Heart right ventricle (tissue), 16 donors: ENCODE measurements at regions not wholly inside any gene's neighbourhood (a gene's known extent, or its start where the extent isn't known, plus 50 kb on each side); places are given as distances from the start of the nearest gene placed in this dataset.

Experiments used
- ATAC-seq, 8 donors: fragments of 200-7000 bp; cut with Tn5 transposase; one replicate each; pipeline ENCODE4 v1.9.1; 2020; ENCODE audit warnings: mild to moderate bottlenecking in 8 of 8, moderate library complexity in 8 of 8, moderate number of reproducible peaks in 1 of 8
- DNase-seq, 2 donors: peaks; one replicate each; pipeline ENCODE4 v3.0.0-alpha.2; 2020
- H3K27ac ChIP-seq, 10 donors: fragments of 200-600 bp; sonication (generic) in 2 of 10; one replicate each; pipeline versions ENCODE4 v1.5.0 to v1.8.0; 2020 to 2022; ENCODE audit warnings: mild to moderate bottlenecking in 3 of 10
- H3K27me3 ChIP-seq, 7 donors: fragments of 200-600 bp; one replicate each; pipeline ENCODE4 v1.8.0; 2021 to 2022; ENCODE audit warnings: mild to moderate bottlenecking in 2 of 7
- H3K36me3 ChIP-seq, 9 donors: fragments of 200-600 bp; sonication (generic) in 1 of 9; one replicate each; pipeline versions ENCODE4 v1.5.0 to v1.8.0; 2020 to 2022; ENCODE audit warnings: mild to moderate bottlenecking in 2 of 9
- H3K4me1 ChIP-seq, 9 donors: fragments of 200-600 bp; sonication (generic) in 1 of 9; one replicate each; pipeline versions ENCODE4 v1.5.0 to v1.8.0; 2020 to 2022; ENCODE audit warnings: mild to moderate bottlenecking in 4 of 9
- H3K4me3 ChIP-seq, 10 donors: fragments of 200-600 bp; sonication (generic) in 2 of 10; one replicate each; pipeline versions ENCODE4 v1.5.0 to v1.8.0; 2020 to 2022; ENCODE audit warnings: mild to moderate bottlenecking in 7 of 10, moderate library complexity in 2 of 10
- H3K9me3 ChIP-seq, 11 donors: fragments of 200-600 bp in 10 of 11; sonication (generic) in 2 of 11; one replicate each; pipeline versions ENCODE4 v1.5.0 to v1.8.0; 2013 to 2022; ENCODE audit warnings: mild to moderate bottlenecking in 2 of 11, control low read depth in 1 of 11, moderate library complexity in 1 of 11
- WGBS, 2 donors: extraction: QIAGEN DNeasy Blood & Tissue Kit; methylation state at CpG; one replicate each; pipeline ENCODE4 v1.1.7; 2013; ENCODE audit warnings: inconsistent platforms in 1 of 2; 5-methylcytosine and 5-hydroxymethylcytosine counted together
- intact Hi-C, 10 donors: fragments of 100-400 bp; cut with DNase I; formaldehyde crosslinking; loops; one replicate each; pipeline versions ENCODE4 v1.11.1 to v1.14.2; 2022
- TF ChIP-seq, protein P1 (sequence below), 9 donors: fragments of 200-600 bp; sonication (generic) in 2 of 9; IDR thresholded peaks; one replicate each; pipeline versions ENCODE4 v1.5.0 to v1.8.0; 2021 to 2022; ENCODE audit warnings: antibody characterized with exemption in 9 of 9, mild to moderate bottlenecking in 5 of 9, moderate library complexity in 1 of 9
- donor health status: Arrhythmogenic right ventricular cardiomyopathy.
- donor health status: ischemic (EF 13 %, LVEDD 7.1; RV severe dilation, severe dysfunction).
- donor health status: healthy with polysubstance abuse.
- donor health status: DM: no; HTN: yes; CAD: no.
- donor health status: DM: no; HTN: no; CAD: no.
- donor health status: ischemic (EF 25% LVEDD 6.9; RV normal size, moderate dysfunction).
- donor health status: ischemic (EF 25% LVEDD 5.7; RV mildly dilated, moderate dysfunction).
- donor health status: healthy.
- donor health status: DM: yes; HTN: yes; CAD: no.
- donor health status: Ischemic cardiomyopathy.
- donor health status: ischemic (EF 35%, LVEDD 5.7; RV mildly dilated, moderate dysfunction).
- donor health status: nonischemic (EF 11% LVEDD 7.7; RV severe dilation, severe dysfunction).
- donor health status: DM: yes; HTN: yes; CAD: no.
- donor health status: PGD.
- donor health status: ischemic (EF 29% LVEDD 5.4; RV normal size, mild dysfunction).
- donor health status: nonischemic (EF 23%, LVEDD 6.1; RV moderate dilation, normal function).

DNA sequence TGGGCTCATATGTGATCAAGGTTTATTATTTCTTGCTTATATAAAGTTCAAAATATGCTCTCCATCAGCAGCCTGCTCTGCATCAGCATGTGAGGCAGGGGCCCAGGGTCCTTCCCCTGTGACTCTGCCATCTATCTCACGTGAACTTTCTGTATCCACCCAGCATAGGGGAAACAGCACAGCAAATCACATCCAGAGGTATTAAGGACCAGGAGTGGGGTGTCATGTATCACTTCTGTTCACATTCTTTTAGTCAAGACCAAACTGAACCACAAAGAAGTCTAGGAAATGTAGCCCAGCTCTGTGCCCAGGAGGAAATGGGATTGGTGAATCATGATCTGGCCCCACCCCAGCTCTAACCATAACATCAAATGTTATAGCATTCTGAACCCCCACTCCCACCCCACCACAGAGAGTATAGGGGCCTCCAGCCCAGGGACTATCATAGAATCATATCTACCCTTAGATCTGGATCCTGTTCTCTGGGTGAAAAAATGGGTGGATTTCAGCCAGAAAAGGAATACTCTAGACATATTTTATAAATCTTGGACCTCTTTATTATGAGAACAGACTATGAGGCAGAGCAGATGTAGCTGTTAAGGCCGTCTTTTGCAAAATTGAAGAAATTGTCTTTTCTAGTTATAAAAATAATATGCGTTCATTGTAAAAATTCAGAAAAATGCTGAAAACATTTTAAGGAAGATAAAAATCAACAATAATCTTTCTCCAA lies 473.7 kb downstream of the ARHGEF28 start:
- WGBS, 2 donors = 94 to 96% methylated on average over 3 of the region's 3 CpGs
- TF ChIP-seq, protein P1, sequence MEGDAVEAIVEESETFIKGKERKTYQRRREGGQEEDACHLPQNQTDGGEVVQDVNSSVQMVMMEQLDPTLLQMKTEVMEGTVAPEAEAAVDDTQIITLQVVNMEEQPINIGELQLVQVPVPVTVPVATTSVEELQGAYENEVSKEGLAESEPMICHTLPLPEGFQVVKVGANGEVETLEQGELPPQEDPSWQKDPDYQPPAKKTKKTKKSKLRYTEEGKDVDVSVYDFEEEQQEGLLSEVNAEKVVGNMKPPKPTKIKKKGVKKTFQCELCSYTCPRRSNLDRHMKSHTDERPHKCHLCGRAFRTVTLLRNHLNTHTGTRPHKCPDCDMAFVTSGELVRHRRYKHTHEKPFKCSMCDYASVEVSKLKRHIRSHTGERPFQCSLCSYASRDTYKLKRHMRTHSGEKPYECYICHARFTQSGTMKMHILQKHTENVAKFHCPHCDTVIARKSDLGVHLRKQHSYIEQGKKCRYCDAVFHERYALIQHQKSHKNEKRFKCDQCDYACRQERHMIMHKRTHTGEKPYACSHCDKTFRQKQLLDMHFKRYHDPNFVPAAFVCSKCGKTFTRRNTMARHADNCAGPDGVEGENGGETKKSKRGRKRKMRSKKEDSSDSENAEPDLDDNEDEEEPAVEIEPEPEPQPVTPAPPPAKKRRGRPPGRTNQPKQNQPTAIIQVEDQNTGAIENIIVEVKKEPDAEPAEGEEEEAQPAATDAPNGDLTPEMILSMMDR (IDR thresholded peaks at IDR 0.05) = no peak
- Histone ChIP-seq H3K27ac (no peak overlapping the region), H3K27me3 (no peaks in the 10 kb centered on the region), H3K4me3 (no peak overlapping the region), H3K36me3 (no peaks in the 10 kb centered on the region), H3K4me1 (peaks cover 0 to 38% (median 5%) of the 10 kb centered on the region in 9 donors), H3K9me3 (peaks cover 0 to 12% (median 4%) of the 10 kb centered on the region in 11 donors)
- no peak for DNase-seq
- ATAC-seq = no peak
- intact Hi-C loops = no loop called here

DNA sequence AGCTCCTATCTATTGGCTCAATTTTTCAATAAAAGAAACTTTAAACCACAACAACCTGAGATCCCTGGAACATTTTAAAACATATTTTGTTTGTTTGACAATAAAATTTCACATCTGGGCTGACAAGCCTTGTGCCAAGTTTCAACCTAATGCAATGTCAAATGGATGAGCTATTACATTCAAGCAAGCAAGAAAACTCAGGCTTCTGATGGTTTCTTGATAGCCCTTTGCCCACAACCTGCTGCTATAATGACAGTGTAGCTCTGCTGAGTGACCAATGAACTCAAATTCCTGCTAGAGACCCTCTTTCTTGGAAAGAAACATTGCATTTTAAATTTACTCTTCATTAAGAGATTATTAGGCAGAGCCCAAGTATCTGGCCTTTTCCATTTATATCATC lies 472.9 kb downstream of the ARHGEF28 start:
- no peak for ATAC-seq

DNA sequence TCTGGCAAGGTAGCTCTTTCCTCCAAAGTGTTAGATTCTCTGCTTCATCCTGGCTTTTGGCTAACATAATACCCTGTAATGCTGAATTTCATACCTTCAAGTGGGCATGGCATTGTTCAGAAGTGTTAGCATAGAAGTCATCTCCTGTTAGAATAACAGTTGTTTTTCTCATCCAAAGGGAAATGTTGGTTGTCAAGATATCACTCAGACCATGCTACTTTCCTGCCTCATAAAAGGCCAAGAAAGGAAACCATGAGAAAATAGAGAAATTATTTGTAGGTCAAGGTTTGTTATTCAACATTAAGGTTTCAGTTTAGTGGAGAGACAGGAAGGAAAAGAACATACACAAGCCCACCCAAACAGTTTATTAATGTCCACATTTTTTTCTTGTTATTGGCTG lies 472.5 kb downstream of the ARHGEF28 start:
- no peaks in the 10 kb centered on the region for H3K36me3 ChIP-seq
- H3K4me3 ChIP-seq = no peak overlapping the region
- H3K27me3 ChIP-seq = no peaks in the 10 kb centered on the region
- no peak overlapping the region for H3K27ac ChIP-seq
- peaks cover 0 to 12% (median 4%) of the 10 kb centered on the region in 11 donors for H3K9me3 ChIP-seq
- peaks cover 0 to 42% (median 0%) of the 10 kb centered on the region in 9 donors for H3K4me1 ChIP-seq
- TF ChIP-seq, protein P1 (IDR thresholded peaks at IDR 0.05) = no peak
- no peak for DNase-seq
- ATAC-seq = no peak
- intact Hi-C loops = no loop called here

More for the DNA sequence above, 472.9 kb downstream of the ARHGEF28 start:
- peaks cover 0 to 42% (median 5%) of the 10 kb centered on the region in 9 donors for H3K4me1 ChIP-seq
- no peak for DNase-seq
- TF ChIP-seq, protein P1 (IDR thresholded peaks at IDR 0.05) = no peak
- H3K4me3 ChIP-seq = no peak overlapping the region
- intact Hi-C loops = no loop called here
- no peaks in the 10 kb centered on the region for H3K36me3 ChIP-seq
- H3K9me3 ChIP-seq = peaks cover 0 to 12% (median 4%) of the 10 kb centered on the region in 11 donors
- no peaks in the 10 kb centered on the region for H3K27me3 ChIP-seq
- no peak overlapping the region for H3K27ac ChIP-seq

DNA sequence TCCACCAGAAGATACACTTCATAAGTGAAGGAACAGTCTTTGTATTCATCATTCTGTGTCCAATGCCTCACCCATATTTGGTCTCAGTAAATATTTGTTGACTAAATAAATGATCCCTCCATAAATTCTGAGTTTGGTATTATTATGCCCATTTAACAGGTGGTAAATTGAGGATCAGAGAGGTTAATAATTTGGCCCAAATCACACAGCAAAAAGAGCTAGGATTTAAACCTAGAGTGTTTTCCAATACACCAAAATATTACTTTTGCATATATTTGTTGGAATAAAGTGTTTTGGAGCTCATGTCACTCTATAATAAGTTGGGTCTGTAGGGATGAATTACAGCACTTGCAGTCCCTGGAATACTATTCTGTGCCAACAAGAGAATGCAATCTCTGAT lies 470.3 kb downstream of the ARHGEF28 start:
- peaks cover 0 to 37% (median 0%) of the 10 kb centered on the region in 9 donors for H3K4me1 ChIP-seq
- H3K27me3 ChIP-seq = no peaks in the 10 kb centered on the region
- no peak overlapping the region for H3K27ac ChIP-seq
- TF ChIP-seq, protein P1 (IDR thresholded peaks at IDR 0.05) = no peak
- ATAC-seq (no peak), DNase-seq (no peak)
- peaks cover 0 to 12% (median 4%) of the 10 kb centered on the region in 11 donors for H3K9me3 ChIP-seq
- H3K4me3 ChIP-seq = no peak overlapping the region
- intact Hi-C loops = no loop called here
- H3K36me3 ChIP-seq = no peaks in the 10 kb centered on the region
